ENCODE measurements at regions not wholly inside any gene's neighbourhood (a gene's known extent, or its start where the extent isn't known, plus 50 kb on each side); places are given as distances from the start of the nearest gene placed in this dataset.
A peak's percentile ranks its signal among the peaks of the same experiment; 100 is the strongest.
"Not testable (repeated sequence)": the region's sequence is repeated elsewhere in the genome, so short reads cannot be mapped to it uniquely, and the experiment has no call there.

GRCh38 chr12:88833641-88834116, 253.4 kb upstream of the KITLG start:
- Histone ChIP-seq H3K4me1 (ENCODE audit: control insufficient read depth, insufficient read depth, low read depth, low read length) (no peaks in the 10 kb centered on the region), H2BK12ac (ENCODE audit: low read length in 2 of 2) (no peak overlapping the region), H3K9me3 (ENCODE audit: control insufficient read depth, low read length) (peaks cover 2% of the 10 kb centered on the region), H3K27me3 (ENCODE audit: control insufficient read depth in 1 of 2, insufficient read depth in 1 of 2, low read length in 2 of 2) (no peaks in the 10 kb centered on the region), H2AK5ac (ENCODE audit: low read length, severe bottlenecking) (no peak overlapping the region), H2AFZ (ENCODE audit: low read depth, low read length) (no peak overlapping the region), H3K79me1 (replicated peaks; ENCODE audit: low read length, poor library complexity, severe bottlenecking) (no peaks in the 10 kb centered on the region), H3K36me3 (ENCODE audit: control insufficient read depth in 1 of 2, insufficient read depth in 2 of 2, low read depth in 1 of 2, low read length in 2 of 2) (no peaks in the 10 kb centered on the region), H3K4me2 (ENCODE audit: low read length, poor library complexity, severe bottlenecking) (no peak overlapping the region), H3K14ac (ENCODE audit: low read length in 2 of 2) (no peak overlapping the region), H4K8ac (ENCODE audit: low read length) (no peak overlapping the region), H3K27ac (ENCODE audit: low read length, poor library complexity, severe bottlenecking) (no peak overlapping the region), H2BK5ac (ENCODE audit: low read depth, low read length, poor library complexity, severe bottlenecking) (no peak overlapping the region), H3K23ac (ENCODE audit: low read length in 2 of 2) (no peak overlapping the region), H2BK15ac (ENCODE audit: low read depth, poor library complexity, severe bottlenecking) (no peak overlapping the region), H4K91ac (ENCODE audit: low read length) (no peak overlapping the region), H3K4ac (ENCODE audit: low read depth in 1 of 2, low read length in 2 of 2) (no peak overlapping the region), H3K18ac (ENCODE audit: low read depth in 1 of 2, low read length in 2 of 2) (no peak overlapping the region), H2BK120ac (ENCODE audit: low read depth, low read length) (no peak overlapping the region), H3K9ac (ENCODE audit: low read length) (no peak overlapping the region), H3K4me3 (ENCODE audit: insufficient read depth in 1 of 2, low read depth in 1 of 2, low read length in 2 of 2) (no peak overlapping the region)
- DNase-seq, result peak; percentile 31

- not testable (repeated sequence) for H3K4ac ChIP-seq (ENCODE audit: low read depth in 1 of 2, low read length in 2 of 2); H3K23ac ChIP-seq (ENCODE audit: low read length in 2 of 2); H3K9ac ChIP-seq (ENCODE audit: low read length); H3K18ac ChIP-seq (ENCODE audit: low read depth in 1 of 2, low read length in 2 of 2); H3K36me3 ChIP-seq (ENCODE audit: control insufficient read depth in 1 of 2, insufficient read depth in 2 of 2, low read depth in 1 of 2, low read length in 2 of 2); H2BK12ac ChIP-seq (ENCODE audit: low read length in 2 of 2); H3K14ac ChIP-seq (ENCODE audit: low read length in 2 of 2); H4K8ac ChIP-seq (ENCODE audit: low read length); H3K79me1 ChIP-seq (replicated peaks; ENCODE audit: low read length, poor library complexity, severe bottlenecking); H3K4me2 ChIP-seq (ENCODE audit: low read length, poor library complexity, severe bottlenecking); H3K4me3 ChIP-seq (ENCODE audit: insufficient read depth in 1 of 2, low read depth in 1 of 2, low read length in 2 of 2); H3K4me1 ChIP-seq (ENCODE audit: control insufficient read depth, insufficient read depth, low read depth, low read length); H2BK120ac ChIP-seq (ENCODE audit: low read depth, low read length); H3K27ac ChIP-seq (ENCODE audit: low read length, poor library complexity, severe bottlenecking); H3K9me3 ChIP-seq (ENCODE audit: control insufficient read depth, low read length); H3K27me3 ChIP-seq (ENCODE audit: control insufficient read depth in 1 of 2, insufficient read depth in 1 of 2, low read length in 2 of 2); DNase-seq; H2AFZ ChIP-seq (ENCODE audit: low read depth, low read length); H2BK5ac ChIP-seq (ENCODE audit: low read depth, low read length, poor library complexity, severe bottlenecking); H2BK15ac ChIP-seq (ENCODE audit: low read depth, poor library complexity, severe bottlenecking); H4K91ac ChIP-seq (ENCODE audit: low read length); H2AK5ac ChIP-seq (ENCODE audit: low read length, severe bottlenecking)
- WGBS, result 100% methylated on average over 1 of the region's 2 CpGs
Measured at GRCh38 chr12:88828537-88828936, 248.3 kb upstream of the KITLG start.

GRCh38 chr12:88820012-88820411, 239.7 kb upstream of the KITLG start:
- no peak for DNase-seq
- Histone ChIP-seq H3K4me2 (ENCODE audit: low read length, poor library complexity, severe bottlenecking) (no peak overlapping the region), H2BK5ac (ENCODE audit: low read depth, low read length, poor library complexity, severe bottlenecking) (no peak overlapping the region), H3K9me3 (ENCODE audit: control insufficient read depth, low read length) (peaks cover 5% of the 10 kb centered on the region), H3K27me3 (ENCODE audit: control insufficient read depth in 1 of 2, insufficient read depth in 1 of 2, low read length in 2 of 2) (no peaks in the 10 kb centered on the region), H3K4me1 (ENCODE audit: control insufficient read depth, insufficient read depth, low read depth, low read length) (no peaks in the 10 kb centered on the region), H2AK5ac (ENCODE audit: low read length, severe bottlenecking) (no peak overlapping the region), H3K27ac (ENCODE audit: low read length, poor library complexity, severe bottlenecking) (no peak overlapping the region), H4K91ac (ENCODE audit: low read length) (no peak overlapping the region), H3K9ac (ENCODE audit: low read length) (no peak overlapping the region), H2AFZ (ENCODE audit: low read depth, low read length) (no peak overlapping the region), H3K23ac (ENCODE audit: low read length in 2 of 2) (no peak overlapping the region), H3K14ac (ENCODE audit: low read length in 2 of 2) (no peak overlapping the region), H2BK120ac (ENCODE audit: low read depth, low read length) (no peak overlapping the region), H3K4ac (ENCODE audit: low read depth in 1 of 2, low read length in 2 of 2) (no peak overlapping the region), H3K4me3 (ENCODE audit: insufficient read depth in 1 of 2, low read depth in 1 of 2, low read length in 2 of 2) (no peak overlapping the region), H3K18ac (ENCODE audit: low read depth in 1 of 2, low read length in 2 of 2) (no peak overlapping the region), H4K8ac (ENCODE audit: low read length) (no peak overlapping the region), H3K79me1 (replicated peaks; ENCODE audit: low read length, poor library complexity, severe bottlenecking) (no peaks in the 10 kb centered on the region), H2BK12ac (ENCODE audit: low read length in 2 of 2) (no peak overlapping the region), H2BK15ac (ENCODE audit: low read depth, poor library complexity, severe bottlenecking) (no peak overlapping the region), H3K36me3 (ENCODE audit: control insufficient read depth in 1 of 2, insufficient read depth in 2 of 2, low read depth in 1 of 2, low read length in 2 of 2) (no peaks in the 10 kb centered on the region)
- 95% methylated on average over 1 of the region's 1 CpG for WGBS

GRCh38 chr12:88816201-88816600, 235.9 kb upstream of the KITLG start:
- no peak overlapping the region for H3K27ac ChIP-seq (ENCODE audit: low read length, poor library complexity, severe bottlenecking)
- H3K27me3 ChIP-seq (ENCODE audit: control insufficient read depth in 1 of 2, insufficient read depth in 1 of 2, low read length in 2 of 2), result no peaks in the 10 kb centered on the region
- peak overlapping the region in 1 of 2 experiments; percentile 61 for H3K4me3 ChIP-seq (ENCODE audit: insufficient read depth in 1 of 2, low read depth in 1 of 2, low read length in 2 of 2)
- no peak overlapping the region for H4K8ac ChIP-seq (ENCODE audit: low read length)
- H3K23ac ChIP-seq (ENCODE audit: low read length in 2 of 2), result no peak overlapping the region
- no peak overlapping the region for H3K4ac ChIP-seq (ENCODE audit: low read depth in 1 of 2, low read length in 2 of 2)
- no peak overlapping the region for H4K91ac ChIP-seq (ENCODE audit: low read length)
- H3K14ac ChIP-seq (ENCODE audit: low read length in 2 of 2), result no peak overlapping the region
- no peak overlapping the region for H2BK120ac ChIP-seq (ENCODE audit: low read depth, low read length)
- no peaks in the 10 kb centered on the region for H3K79me1 ChIP-seq (replicated peaks; ENCODE audit: low read length, poor library complexity, severe bottlenecking)
- H2AK5ac ChIP-seq (ENCODE audit: low read length, severe bottlenecking), result no peak overlapping the region
- H2BK5ac ChIP-seq (ENCODE audit: low read depth, low read length, poor library complexity, severe bottlenecking), result no peak overlapping the region
- H3K9ac ChIP-seq (ENCODE audit: low read length), result peak overlapping the region; percentile 72
- no peak overlapping the region for H3K4me2 ChIP-seq (ENCODE audit: low read length, poor library complexity, severe bottlenecking)
- H3K36me3 ChIP-seq (ENCODE audit: control insufficient read depth in 1 of 2, insufficient read depth in 2 of 2, low read depth in 1 of 2, low read length in 2 of 2), result no peaks in the 10 kb centered on the region
- DNase-seq, result no peak
- no peak overlapping the region for H2AFZ ChIP-seq (ENCODE audit: low read depth, low read length)
- no peak overlapping the region for H2BK15ac ChIP-seq (ENCODE audit: low read depth, poor library complexity, severe bottlenecking)
- H3K4me1 ChIP-seq (ENCODE audit: control insufficient read depth, insufficient read depth, low read depth, low read length), result no peaks in the 10 kb centered on the region
- no peak overlapping the region for H2BK12ac ChIP-seq (ENCODE audit: low read length in 2 of 2)
- H3K18ac ChIP-seq (ENCODE audit: low read depth in 1 of 2, low read length in 2 of 2), result no peak overlapping the region
- H3K9me3 ChIP-seq (ENCODE audit: control insufficient read depth, low read length), result peaks cover 5% of the 10 kb centered on the region
